ENCODE measurements at regions not wholly inside any gene's neighbourhood (a gene's known extent, or its start where the extent isn't known, plus 50 kb on each side); places are given as distances from the start of the nearest gene placed in this dataset.
A peak's percentile ranks its signal among the peaks of the same experiment; 100 is the strongest.
"Not testable (repeated sequence)": the region's sequence is repeated elsewhere in the genome, so short reads cannot be mapped to it uniquely, and the experiment has no call there.

GRCh38 chr6:157751547-157752200 is 71.4 kb upstream of the SNX9 start:
- no peak for DNase-seq (ENCODE audit: low read depth in 1 of 2, low spot score in 1 of 2)
- no peak for TF ChIP-seq JUND (IDR thresholded peaks at IDR 0.05; ENCODE audit: low read depth)
- in situ Hi-C loops (cut with HindIII; ENCODE audit: low pct_unique_long_range_greater_than_20kb, low sequenced_read_pairs): no loop called here

GRCh38 chr6:157752879-157753278 is 70.2 kb upstream of the SNX9 start:
- in situ Hi-C loops (cut with HindIII; ENCODE audit: low pct_unique_long_range_greater_than_20kb, low sequenced_read_pairs); DNase-seq (ENCODE audit: low read depth in 1 of 2, low spot score in 1 of 2): not testable (repeated sequence)

GRCh38 chr6:157753291-157753690 is 69.8 kb upstream of the SNX9 start:
- TF ChIP-seq JUND (IDR thresholded peaks at IDR 0.05; ENCODE audit: low read depth): no peak
- peak in 1 of 2 experiments; percentile 50 for DNase-seq (ENCODE audit: low read depth in 1 of 2, low spot score in 1 of 2)
- in situ Hi-C loops (cut with HindIII; ENCODE audit: low pct_unique_long_range_greater_than_20kb, low sequenced_read_pairs): no loop called here

- in situ Hi-C loops (cut with HindIII; ENCODE audit: low pct_unique_long_range_greater_than_20kb, low sequenced_read_pairs); DNase-seq (ENCODE audit: low read depth in 1 of 2, low spot score in 1 of 2): not testable (repeated sequence)
Measured at GRCh38 chr6:157753801-157754200, 69.2 kb upstream of the SNX9 start.

GRCh38 chr6:157754351-157754750 is 68.7 kb upstream of the SNX9 start:
- in situ Hi-C loops (cut with HindIII; ENCODE audit: low pct_unique_long_range_greater_than_20kb, low sequenced_read_pairs): no loop called here
- DNase-seq (ENCODE audit: low read depth in 1 of 2, low spot score in 1 of 2): no peak
- TF ChIP-seq JUND (IDR thresholded peaks at IDR 0.05; ENCODE audit: low read depth): no peak

GRCh38 chr6:157755032-157755745 is 67.9 kb upstream of the SNX9 start:
- DNase-seq (ENCODE audit: low read depth in 1 of 2, low spot score in 1 of 2): no peak
- in situ Hi-C loops (cut with HindIII; ENCODE audit: low pct_unique_long_range_greater_than_20kb, low sequenced_read_pairs): no loop called here
- TF ChIP-seq JUND (IDR thresholded peaks at IDR 0.05; ENCODE audit: low read depth): no peak

GRCh38 chr6:157755746-157756411 is 67.2 kb upstream of the SNX9 start:
- no peak for DNase-seq (ENCODE audit: low read depth in 1 of 2, low spot score in 1 of 2)
- in situ Hi-C loops (cut with HindIII; ENCODE audit: low pct_unique_long_range_greater_than_20kb, low sequenced_read_pairs): no loop called here
- no peak for TF ChIP-seq JUND (IDR thresholded peaks at IDR 0.05; ENCODE audit: low read depth)

- TF ChIP-seq JUND (IDR thresholded peaks at IDR 0.05; ENCODE audit: low read depth): no peak
- in situ Hi-C loops (cut with HindIII; ENCODE audit: low pct_unique_long_range_greater_than_20kb, low sequenced_read_pairs): no loop called here
- DNase-seq (ENCODE audit: low read depth in 1 of 2, low spot score in 1 of 2): peak; percentile 18 to 80
Measured at GRCh38 chr6:157756708-157757429, 66.2 kb upstream of the SNX9 start.

GRCh38 chr6:157757430-157758403 is 65.3 kb upstream of the SNX9 start:
- TF ChIP-seq JUND (IDR thresholded peaks at IDR 0.05; ENCODE audit: low read depth): no peak
- in situ Hi-C loops (cut with HindIII; ENCODE audit: low pct_unique_long_range_greater_than_20kb, low sequenced_read_pairs): no loop called here

GRCh38 chr6:157758516-157759023 is 64.5 kb upstream of the SNX9 start:
- DNase-seq (ENCODE audit: low read depth in 1 of 2, low spot score in 1 of 2): no peak
- TF ChIP-seq JUND (IDR thresholded peaks at IDR 0.05; ENCODE audit: low read depth): no peak
- in situ Hi-C loops (cut with HindIII; ENCODE audit: low pct_unique_long_range_greater_than_20kb, low sequenced_read_pairs): no loop called here

More at GRCh38 chr6:157757430-157758403, 65.3 kb upstream of the SNX9 start:
- no peak for DNase-seq (ENCODE audit: low read depth in 1 of 2, low spot score in 1 of 2)

GRCh38 chr6:157759028-157759427 is 64.0 kb upstream of the SNX9 start:
- in situ Hi-C loops (cut with HindIII; ENCODE audit: low pct_unique_long_range_greater_than_20kb, low sequenced_read_pairs): no loop called here
- DNase-seq (ENCODE audit: low read depth in 1 of 2, low spot score in 1 of 2): no peak

More at GRCh38 chr6:157759028-157759427, 64.0 kb upstream of the SNX9 start:
- no peak for TF ChIP-seq JUND (IDR thresholded peaks at IDR 0.05; ENCODE audit: low read depth)
